D341Med (cell line): ENCODE measurements at regions not wholly inside any gene's neighbourhood (a gene's known extent, or its start where the extent isn't known, plus 50 kb on each side); places are given as distances from the start of the nearest gene placed in this dataset.

Experiments used
- DNase-seq: peaks from one replicate; pipeline ENCODE4 v3.0.0; 2012; ENCODE audit warnings: low spot score

- no peak for DNase-seq
Observed at GRCh38 chr2:22826703-22827102, 558.3 kb upstream of the KLHL29 start.

GRCh38 chr2:22829791-22830190 lies 555.2 kb upstream of the KLHL29 start:
- no peak for DNase-seq

- DNase-seq = no peak
Observed at GRCh38 chr2:22832196-22832595, 552.8 kb upstream of the KLHL29 start.

GRCh38 chr2:22838461-22838860 lies 546.5 kb upstream of the KLHL29 start:
- DNase-seq = no peak

- DNase-seq = no peak
Observed at GRCh38 chr2:22842205-22842869, 542.6 kb upstream of the KLHL29 start.

- DNase-seq = no peak
Observed at GRCh38 chr2:22843919-22844537, 541.0 kb upstream of the KLHL29 start.

- no peak for DNase-seq
Observed at GRCh38 chr2:22850310-22850709, 534.7 kb upstream of the KLHL29 start.

- no peak for DNase-seq
Observed at GRCh38 chr2:22854588-22854987, 530.4 kb upstream of the KLHL29 start.

- no peak for DNase-seq
Observed at GRCh38 chr2:22855081-22855480, 529.9 kb upstream of the KLHL29 start.

GRCh38 chr2:22855761-22856184 lies 529.2 kb upstream of the KLHL29 start:
- no peak for DNase-seq

- no peak for DNase-seq
Observed at GRCh38 chr2:22867973-22868372, 517.0 kb upstream of the KLHL29 start.

- DNase-seq = no peak
Observed at GRCh38 chr2:22878121-22878520, 506.9 kb upstream of the KLHL29 start.

GRCh38 chr2:22879009-22879863 lies 505.7 kb upstream of the KLHL29 start:
- no peak for DNase-seq

GRCh38 chr2:22880161-22880560 lies 504.8 kb upstream of the KLHL29 start:
- DNase-seq = no peak

GRCh38 chr2:22882011-22882410 lies 503.0 kb upstream of the KLHL29 start:
- DNase-seq = no peak

- no peak for DNase-seq
Observed at GRCh38 chr2:22882643-22883042, 502.3 kb upstream of the KLHL29 start.

- DNase-seq = no peak
Observed at GRCh38 chr2:22883054-22883453, 501.9 kb upstream of the KLHL29 start.

GRCh38 chr2:22885245-22885644 lies 499.7 kb upstream of the KLHL29 start:
- no peak for DNase-seq

- DNase-seq = no peak
Observed at GRCh38 chr2:22887426-22887825, 497.6 kb upstream of the KLHL29 start.

- no peak for DNase-seq
Observed at GRCh38 chr2:22887845-22888244, 497.1 kb upstream of the KLHL29 start.

GRCh38 chr2:22890132-22890531 lies 494.8 kb upstream of the KLHL29 start:
- no peak for DNase-seq

GRCh38 chr2:22893761-22894517 lies 491.0 kb upstream of the KLHL29 start:
- no peak for DNase-seq
